ENCODE measurements at regions not wholly inside any gene's neighbourhood (a gene's known extent, or its start where the extent isn't known, plus 50 kb on each side); places are given as distances from the start of the nearest gene placed in this dataset.
A peak's percentile ranks its signal among the peaks of the same experiment; 100 is the strongest.

DNA sequence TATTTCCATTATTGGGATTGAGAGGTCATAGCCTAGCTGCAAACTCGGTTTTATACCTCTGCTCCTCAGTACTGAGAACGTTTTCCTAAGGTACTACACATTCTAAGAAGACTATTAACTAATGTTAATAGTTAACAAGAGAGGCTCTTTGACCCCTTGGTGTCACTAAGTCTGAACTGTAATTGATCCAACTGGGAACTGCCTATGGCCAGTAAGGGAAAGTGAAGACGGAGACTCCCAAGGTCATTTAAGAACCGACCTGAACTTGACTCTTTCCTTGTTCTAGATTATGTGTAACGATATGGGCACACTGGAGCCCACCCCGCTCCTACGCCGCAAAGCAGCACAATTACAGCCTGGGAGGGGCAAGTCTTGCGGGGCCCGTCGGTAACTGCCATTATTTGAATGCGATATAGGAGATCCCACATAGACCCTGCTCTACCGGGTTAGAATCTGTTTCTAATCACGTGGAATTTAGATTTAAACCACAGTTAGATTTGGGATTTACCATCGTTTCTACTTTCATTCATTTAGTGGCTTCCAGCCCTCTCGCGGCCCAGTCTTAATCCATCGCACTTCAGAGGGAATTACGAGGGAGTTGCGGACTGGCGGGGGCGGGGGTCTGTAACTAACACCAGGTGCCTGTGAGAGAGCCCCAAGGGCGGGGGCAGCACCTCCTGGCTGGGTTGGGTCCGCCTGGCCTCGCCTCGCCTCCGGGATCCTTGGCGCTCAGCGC lies 84.1 kb upstream of the EPB41L3 start:
- Histone ChIP-seq H3K9me3 (no peaks in the 10 kb centered on the region), H3K4me1 (ENCODE audit: insufficient read depth) (peaks cover 5% of the 10 kb centered on the region), H3K4me3 (peak overlapping the region; percentile 59), H3K27me3 (no peaks in the 10 kb centered on the region), H3K36me3 (no peaks in the 10 kb centered on the region), H3K27ac (peak overlapping the region in 1 of 2 donors; percentile 78)
- intact Hi-C loops (cut with DNase I) = no loop called here
- 7 to 15% (median 10%) methylated on average over 27 to 29 of the region's 29 CpGs for WGBS, 3 donors
- TF ChIP-seq, protein P1, sequence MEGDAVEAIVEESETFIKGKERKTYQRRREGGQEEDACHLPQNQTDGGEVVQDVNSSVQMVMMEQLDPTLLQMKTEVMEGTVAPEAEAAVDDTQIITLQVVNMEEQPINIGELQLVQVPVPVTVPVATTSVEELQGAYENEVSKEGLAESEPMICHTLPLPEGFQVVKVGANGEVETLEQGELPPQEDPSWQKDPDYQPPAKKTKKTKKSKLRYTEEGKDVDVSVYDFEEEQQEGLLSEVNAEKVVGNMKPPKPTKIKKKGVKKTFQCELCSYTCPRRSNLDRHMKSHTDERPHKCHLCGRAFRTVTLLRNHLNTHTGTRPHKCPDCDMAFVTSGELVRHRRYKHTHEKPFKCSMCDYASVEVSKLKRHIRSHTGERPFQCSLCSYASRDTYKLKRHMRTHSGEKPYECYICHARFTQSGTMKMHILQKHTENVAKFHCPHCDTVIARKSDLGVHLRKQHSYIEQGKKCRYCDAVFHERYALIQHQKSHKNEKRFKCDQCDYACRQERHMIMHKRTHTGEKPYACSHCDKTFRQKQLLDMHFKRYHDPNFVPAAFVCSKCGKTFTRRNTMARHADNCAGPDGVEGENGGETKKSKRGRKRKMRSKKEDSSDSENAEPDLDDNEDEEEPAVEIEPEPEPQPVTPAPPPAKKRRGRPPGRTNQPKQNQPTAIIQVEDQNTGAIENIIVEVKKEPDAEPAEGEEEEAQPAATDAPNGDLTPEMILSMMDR (IDR thresholded peaks at IDR 0.05) = no peak
- TF ChIP-seq POLR2A (IDR thresholded peaks at IDR 0.05) (no peak), EP300 (IDR thresholded peaks at IDR 0.05) (no peak)
- DNase-seq = no peak

DNA sequence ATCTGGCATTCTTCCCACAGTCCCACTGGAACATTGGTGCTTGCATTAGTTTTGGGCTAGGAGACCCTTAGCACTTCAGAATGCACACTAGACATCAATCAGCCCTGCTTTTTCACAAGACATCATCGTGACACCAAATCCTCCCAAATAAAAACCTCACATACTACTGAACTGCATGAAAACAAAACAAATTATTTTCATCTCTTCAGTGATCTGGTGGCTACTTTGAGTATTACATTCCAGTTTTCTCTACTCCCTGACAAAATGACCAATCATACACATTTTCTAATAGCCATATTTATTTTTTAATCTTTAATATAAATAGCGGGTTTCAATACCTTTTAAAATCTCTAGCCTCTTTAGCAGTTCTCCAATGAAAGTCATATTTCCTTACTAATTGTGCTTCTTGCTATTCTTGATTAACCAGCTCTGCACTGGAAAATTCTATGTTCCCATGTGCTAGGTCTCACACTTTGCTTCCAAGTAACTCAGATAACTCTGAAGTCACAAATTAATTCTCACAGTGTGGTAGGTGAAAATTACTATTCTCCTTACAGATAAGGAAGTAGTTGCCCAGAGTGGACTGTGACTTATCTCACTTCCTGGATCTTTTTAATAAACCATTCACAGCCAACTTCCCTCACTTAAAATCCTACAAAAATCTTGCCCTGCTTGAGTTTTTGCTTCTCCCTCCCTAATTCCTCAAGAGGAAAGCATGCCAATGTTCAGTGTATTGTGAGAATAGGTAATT lies 82.5 kb upstream of the EPB41L3 start:
- H3K9me3 ChIP-seq = no peaks in the 10 kb centered on the region
- no peak for TF ChIP-seq POLR2A (IDR thresholded peaks at IDR 0.05)
- TF ChIP-seq, protein P1 (IDR thresholded peaks at IDR 0.05) = no peak
- no peak for TF ChIP-seq EP300 (IDR thresholded peaks at IDR 0.05)
- H3K4me3 ChIP-seq = no peak overlapping the region
- no peaks in the 10 kb centered on the region for H3K36me3 ChIP-seq
- DNase-seq = no peak
- intact Hi-C loops (cut with DNase I) = no loop called here
- no peak overlapping the region for H3K27ac ChIP-seq
- 86 to 92% (median 89%) methylated on average over 2 of the region's 2 CpGs for WGBS, 3 donors
- no peaks in the 10 kb centered on the region for H3K27me3 ChIP-seq
- peaks cover 5% of the 10 kb centered on the region for H3K4me1 ChIP-seq (ENCODE audit: insufficient read depth)

DNA sequence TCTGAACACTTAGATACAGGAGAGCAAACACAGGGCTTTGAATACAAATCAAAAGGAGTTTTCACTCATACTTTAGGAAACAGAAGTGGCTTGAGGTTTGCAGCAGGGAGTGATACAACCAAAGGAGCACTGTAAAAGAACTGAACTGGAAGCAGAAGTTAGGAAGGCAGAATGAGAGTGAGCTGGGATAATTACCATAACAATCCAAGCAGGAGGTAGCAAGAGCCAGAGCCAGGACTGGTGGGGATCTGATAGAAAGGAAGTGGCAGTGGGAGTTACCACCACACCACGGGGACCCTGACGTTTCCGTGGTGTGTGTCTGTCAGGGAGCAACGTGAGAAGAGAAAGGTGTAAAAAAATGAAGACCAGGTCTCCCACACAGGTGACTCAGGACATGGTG lies 81.3 kb upstream of the EPB41L3 start:
- intact Hi-C loops (cut with DNase I) = no loop called here
- DNase-seq = no peak
- no peaks in the 10 kb centered on the region for H3K36me3 ChIP-seq
- no peaks in the 10 kb centered on the region for H3K27me3 ChIP-seq
- H3K4me3 ChIP-seq = no peak overlapping the region
- TF ChIP-seq EP300 (IDR thresholded peaks at IDR 0.05) = no peak
- H3K9me3 ChIP-seq = no peaks in the 10 kb centered on the region
- no peak overlapping the region for H3K27ac ChIP-seq
- H3K4me1 ChIP-seq (ENCODE audit: insufficient read depth) = peaks cover 5% of the 10 kb centered on the region
- WGBS, 3 donors = 50 to 73% (median 63%) methylated on average over 4 of the region's 4 CpGs

DNA sequence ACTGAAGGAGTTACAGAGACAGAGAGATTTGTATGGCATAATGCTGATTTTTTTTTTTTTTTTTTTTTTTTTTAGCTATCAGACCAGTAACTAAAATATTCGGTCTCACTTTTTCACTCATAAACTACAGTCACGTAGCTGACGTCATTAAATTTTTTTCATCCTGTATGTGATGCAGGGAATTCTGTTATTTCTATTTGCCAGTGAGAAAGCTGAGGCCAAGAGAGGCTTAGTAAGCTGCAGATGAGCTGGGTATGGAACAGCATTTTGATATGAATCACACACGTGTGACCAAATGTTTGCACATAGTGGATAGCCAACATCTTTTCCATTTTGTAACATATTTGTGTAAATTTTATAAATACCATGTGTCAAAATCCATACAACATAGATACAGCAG lies 79.1 kb upstream of the EPB41L3 start:
- H3K9me3 ChIP-seq = no peaks in the 10 kb centered on the region
- TF ChIP-seq EP300 (IDR thresholded peaks at IDR 0.05) (no peak), POLR2A (IDR thresholded peaks at IDR 0.05) (no peak)
- H3K4me3 ChIP-seq = no peak overlapping the region
- no peak overlapping the region for H3K27ac ChIP-seq
- DNase-seq = no peak
- 76 to 86% (median 82%) methylated on average over 4 of the region's 4 CpGs for WGBS, 3 donors
- H3K36me3 ChIP-seq = no peaks in the 10 kb centered on the region
- peaks cover 2% of the 10 kb centered on the region for H3K4me1 ChIP-seq (ENCODE audit: insufficient read depth)
- intact Hi-C loops (cut with DNase I) = no loop called here
- H3K27me3 ChIP-seq = no peaks in the 10 kb centered on the region

DNA sequence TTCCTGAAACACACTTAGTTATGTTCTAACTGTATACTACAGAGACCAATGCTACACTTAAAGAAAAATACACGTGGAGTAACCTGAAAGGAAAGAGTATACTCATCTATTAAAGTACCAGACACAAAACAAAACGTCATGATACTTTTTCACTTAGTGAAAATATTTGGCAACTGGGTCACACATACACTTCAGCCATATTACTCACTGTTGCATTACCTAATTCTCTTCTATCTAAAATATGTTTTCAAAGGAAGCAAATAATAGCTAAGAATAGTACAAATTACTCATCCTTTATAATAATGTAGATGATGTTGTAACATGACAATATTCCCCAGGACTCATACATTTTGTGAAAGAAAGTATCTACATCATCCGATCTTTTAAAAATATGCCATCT lies 76.5 kb upstream of the EPB41L3 start:
- intact Hi-C loops (cut with DNase I) = no loop called here
- DNase-seq = no peak
- H3K27me3 ChIP-seq = no peaks in the 10 kb centered on the region
- H3K27ac ChIP-seq = no peak overlapping the region
- H3K9me3 ChIP-seq = no peaks in the 10 kb centered on the region
- H3K4me3 ChIP-seq = no peak overlapping the region
- no peaks in the 10 kb centered on the region for H3K4me1 ChIP-seq (ENCODE audit: insufficient read depth)
- H3K36me3 ChIP-seq = no peaks in the 10 kb centered on the region
- TF ChIP-seq POLR2A (IDR thresholded peaks at IDR 0.05) (no peak), EP300 (IDR thresholded peaks at IDR 0.05) (no peak)
- TF ChIP-seq, protein P1 (IDR thresholded peaks at IDR 0.05) = no peak
- 50 to 56% (median 55%) methylated on average over 3 of the region's 3 CpGs for WGBS, 3 donors

Measured in ovary (tissue), 7 donors.